MM.1S (cell line): ENCODE measurements at regions not wholly inside any gene's neighbourhood (a gene's known extent, or its start where the extent isn't known, plus 50 kb on each side); places are given as distances from the start of the nearest gene placed in this dataset.

ENCODE experiments used
- DNase-seq: peaks from one replicate; pipeline ENCODE4 v3.0.0-alpha.2; 2015
- H2AFZ ChIP-seq: fragments of 300-600 bp; sonication (generic); 2 replicates; pipeline ENCODE4 v1.6.0; 2016; ENCODE audit warnings: antibody characterized with exemption, low read length
- H3F3A ChIP-seq: fragments of 300-600 bp; sonication (generic); 2 replicates; pipeline ENCODE4 v1.6.1; 2016; ENCODE audit warnings: mild to moderate bottlenecking, antibody characterized with exemption, low read length, moderate library complexity, mixed read lengths; ENCODE audit not compliant: insufficient read depth
- H3K27ac ChIP-seq: fragments of 300-600 bp; sonication (generic); 2 replicates; pipeline ENCODE4 v1.5.1; 2016; ENCODE audit warnings: mild to moderate bottlenecking, low read length
- H3K27me3 ChIP-seq: fragments of 300-600 bp; sonication (generic); replicated peaks from 2 replicates; pipeline ENCODE4 v1.6.0; 2016; ENCODE audit warnings: low read length; ENCODE audit not compliant: insufficient read depth
- H3K36me3 ChIP-seq: fragments of 300-600 bp; sonication (generic); replicated peaks from 2 replicates; pipeline ENCODE4 v1.6.1; 2016; ENCODE audit warnings: mild to moderate bottlenecking, low read length, mixed read lengths; ENCODE audit not compliant: insufficient read depth
- H3K4me1 ChIP-seq: fragments of 300-600 bp; sonication (generic); 2 replicates; pipeline ENCODE4 v1.6.1; 2016; ENCODE audit warnings: low read length, mixed read lengths
- H3K4me2 ChIP-seq: fragments of 300-600 bp; sonication (generic); 2 replicates; pipeline ENCODE4 v1.6.0; 2016; ENCODE audit warnings: low read depth, low read length
- H3K4me3 ChIP-seq: fragments of 300-600 bp; sonication (generic); 2 replicates; pipeline ENCODE4 v1.5.1; 2016; ENCODE audit warnings: low read length, mixed read lengths
- H3K79me2 ChIP-seq: fragments of 300-600 bp; sonication (generic); 2 replicates; pipeline ENCODE4 v1.6.1; 2016; ENCODE audit warnings: mixed run types, low read length, mixed read lengths
- H3K9ac ChIP-seq: fragments of 300-600 bp; sonication (generic); 2 replicates; pipeline ENCODE4 v1.6.1; 2016; ENCODE audit warnings: low read length, mixed read lengths
- H3K9me2 ChIP-seq: fragments of 300-600 bp; sonication (generic); replicated peaks from 2 replicates; pipeline ENCODE4 v1.6.1; 2016; ENCODE audit warnings: mild to moderate bottlenecking, low read length, mixed read lengths; ENCODE audit not compliant: insufficient read depth
- H3K9me3 ChIP-seq: fragments of 300-600 bp; sonication (generic); replicated peaks from 2 replicates; pipeline ENCODE4 v1.6.1; 2016; ENCODE audit warnings: mild to moderate bottlenecking, low read length, mixed read lengths; ENCODE audit not compliant: insufficient read depth
- H4K20me1 ChIP-seq: fragments of 300-600 bp; sonication (generic); 2 replicates; pipeline ENCODE4 v1.6.1; 2016; ENCODE audit warnings: mild to moderate bottlenecking, low read length, moderate library complexity, mixed read lengths; ENCODE audit not compliant: insufficient read depth
- EZH2 ChIP-seq: fragments of 300-600 bp; sonication (generic); optimal IDR thresholded peaks from 2 replicates; pipeline ENCODE3; 2017; ENCODE audit warnings: low read depth, mild to moderate bottlenecking, antibody characterized with exemption, low read length, mixed read lengths
- EZH2phosphoT487 ChIP-seq: fragments of 300-600 bp; sonication (generic); IDR thresholded peaks from 2 replicates; pipeline ENCODE4 v1.6.1; 2018; ENCODE audit warnings: antibody characterized with exemption, low read length
- TF ChIP-seq, protein P1 (sequence below): fragments of 300-600 bp; sonication (generic); IDR thresholded peaks from 2 replicates; pipeline ENCODE4 v1.5.1; 2016; ENCODE audit warnings: antibody characterized with exemption, low read length, mixed read lengths

DNA sequence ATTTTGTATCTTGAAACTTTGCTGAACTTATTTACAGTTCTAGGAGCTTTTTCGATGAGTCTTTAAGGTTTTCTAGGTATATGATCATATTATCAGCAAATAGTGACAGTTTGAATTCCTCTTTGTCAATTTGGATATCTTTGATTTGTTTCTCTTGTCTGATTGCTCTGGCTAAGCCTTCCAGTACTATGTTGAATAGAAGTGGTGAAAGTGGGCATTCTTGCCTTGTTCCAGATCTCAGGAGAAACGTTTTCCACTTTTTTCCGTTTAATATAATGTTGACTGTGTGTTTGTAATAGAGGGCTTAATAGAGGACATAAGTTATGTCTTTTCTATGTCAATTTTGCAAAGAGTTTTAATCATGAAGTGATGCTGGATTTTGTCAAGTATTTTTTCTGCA is 124.3 kb downstream of the ZNF280B start:
- Histone ChIP-seq H3K79me2 (no peaks in the 10 kb centered on the region), H3K4me2 (no peak overlapping the region), H3F3A (no peaks in the 10 kb centered on the region), H3K27me3 (0 out of 2 replicates have a peak, but pooled peaks cover 3% of the 10 kb centered on the region), H4K20me1 (no peaks in the 10 kb centered on the region), H3K4me3 (no peak overlapping the region), H3K9ac (no peak overlapping the region), H3K9me2 (no peaks in the 10 kb centered on the region), H2AFZ (no peak overlapping the region), H3K4me1 (peaks cover 4% of the 10 kb centered on the region; the same call in 1 of the 2 replicates), H3K27ac (no peak overlapping the region), H3K9me3 (no peaks in the 10 kb centered on the region), H3K36me3 (no peaks in the 10 kb centered on the region)
- TF ChIP-seq EZH2 (no peak), EZH2phosphoT487 (no peak)
- TF ChIP-seq, protein P1, sequence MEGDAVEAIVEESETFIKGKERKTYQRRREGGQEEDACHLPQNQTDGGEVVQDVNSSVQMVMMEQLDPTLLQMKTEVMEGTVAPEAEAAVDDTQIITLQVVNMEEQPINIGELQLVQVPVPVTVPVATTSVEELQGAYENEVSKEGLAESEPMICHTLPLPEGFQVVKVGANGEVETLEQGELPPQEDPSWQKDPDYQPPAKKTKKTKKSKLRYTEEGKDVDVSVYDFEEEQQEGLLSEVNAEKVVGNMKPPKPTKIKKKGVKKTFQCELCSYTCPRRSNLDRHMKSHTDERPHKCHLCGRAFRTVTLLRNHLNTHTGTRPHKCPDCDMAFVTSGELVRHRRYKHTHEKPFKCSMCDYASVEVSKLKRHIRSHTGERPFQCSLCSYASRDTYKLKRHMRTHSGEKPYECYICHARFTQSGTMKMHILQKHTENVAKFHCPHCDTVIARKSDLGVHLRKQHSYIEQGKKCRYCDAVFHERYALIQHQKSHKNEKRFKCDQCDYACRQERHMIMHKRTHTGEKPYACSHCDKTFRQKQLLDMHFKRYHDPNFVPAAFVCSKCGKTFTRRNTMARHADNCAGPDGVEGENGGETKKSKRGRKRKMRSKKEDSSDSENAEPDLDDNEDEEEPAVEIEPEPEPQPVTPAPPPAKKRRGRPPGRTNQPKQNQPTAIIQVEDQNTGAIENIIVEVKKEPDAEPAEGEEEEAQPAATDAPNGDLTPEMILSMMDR = no peak
- no peak for DNase-seq

DNA sequence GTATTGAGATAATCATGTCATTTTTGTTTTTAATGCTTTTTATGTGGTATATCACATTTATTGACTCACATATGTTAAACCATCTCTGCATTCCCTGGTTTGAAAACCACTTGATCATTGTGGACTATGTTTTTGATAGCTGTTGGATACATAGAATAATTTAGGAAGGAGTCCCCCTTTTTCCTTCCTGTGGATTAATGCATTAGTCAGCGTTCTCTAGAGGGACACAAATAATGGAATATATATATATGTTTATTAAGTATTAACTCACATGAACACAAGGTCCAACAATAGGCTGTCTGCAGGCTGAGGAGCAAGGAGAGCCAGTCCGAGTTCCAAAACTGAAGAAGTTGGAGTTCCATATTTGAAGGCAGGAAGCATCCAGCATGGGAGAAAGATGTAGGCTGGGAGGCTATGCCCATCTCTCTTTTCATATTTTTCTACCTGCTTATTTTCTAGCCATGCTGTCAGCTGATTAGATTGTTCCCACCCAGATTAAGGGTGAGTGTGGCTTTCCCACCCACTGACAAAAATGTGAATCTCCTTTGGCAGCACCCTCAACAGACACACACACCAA is 123.8 kb downstream of the ZNF280B start:
- no peaks in the 10 kb centered on the region for H4K20me1 ChIP-seq
- no peak overlapping the region for H3K27ac ChIP-seq
- H3F3A ChIP-seq = no peaks in the 10 kb centered on the region
- no peak for DNase-seq
- TF ChIP-seq EZH2 (no peak), EZH2phosphoT487 (no peak)
- TF ChIP-seq, protein P1 = no peak
- H2AFZ ChIP-seq = no peak overlapping the region
- H3K9me3 ChIP-seq = no peaks in the 10 kb centered on the region
- H3K79me2 ChIP-seq = no peaks in the 10 kb centered on the region
- H3K36me3 ChIP-seq = no peaks in the 10 kb centered on the region
- no peaks in the 10 kb centered on the region for H3K9me2 ChIP-seq
- no peak overlapping the region for H3K9ac ChIP-seq
- H3K4me1 ChIP-seq = peaks cover 4% of the 10 kb centered on the region; the same call in 1 of the 2 replicates
- H3K27me3 ChIP-seq = 0 out of 2 replicates have a peak, but pooled peaks cover 3% of the 10 kb centered on the region
- H3K4me3 ChIP-seq = no peak overlapping the region
- no peak overlapping the region for H3K4me2 ChIP-seq

DNA sequence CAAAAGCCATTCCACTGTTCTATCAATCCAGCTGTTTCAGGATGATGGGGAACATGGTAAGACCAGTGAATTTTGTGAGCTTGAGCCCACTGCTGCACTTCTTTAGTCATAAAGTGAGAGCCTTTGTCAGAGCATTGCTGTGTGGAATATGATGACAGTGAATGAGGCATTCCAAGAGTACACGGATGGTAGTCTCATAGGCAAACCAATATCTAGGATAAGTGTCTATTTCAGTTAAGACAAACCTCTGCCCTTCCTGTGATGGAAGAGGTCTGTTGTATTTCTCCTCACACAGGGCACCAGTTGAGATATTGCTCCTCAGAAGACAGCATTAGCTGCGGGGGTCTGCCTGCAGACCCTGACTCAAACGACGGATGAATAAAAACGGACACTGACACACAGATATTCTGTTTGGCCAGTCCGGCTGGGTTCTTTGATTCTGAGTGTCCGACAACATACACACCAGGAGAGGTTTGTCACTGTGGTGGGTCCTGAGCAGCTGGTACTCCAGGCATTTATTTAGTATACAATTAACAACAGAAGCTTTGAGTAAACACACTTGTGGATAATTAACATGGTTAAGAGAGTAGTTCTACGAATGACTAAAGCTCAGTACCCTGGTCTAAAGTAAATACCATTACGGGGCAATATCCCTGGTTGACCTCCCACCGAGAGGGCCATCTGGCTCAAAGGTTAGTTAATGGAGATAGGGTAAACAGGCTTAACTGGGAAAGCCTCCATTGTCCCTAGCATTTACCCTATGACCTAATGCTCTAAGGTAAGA is 121.7 kb downstream of the ZNF280B start:
- Histone ChIP-seq H3F3A (no peaks in the 10 kb centered on the region), H3K4me1 (no peaks in the 10 kb centered on the region), H3K4me3 (no peak overlapping the region), H3K4me2 (no peak overlapping the region), H3K79me2 (no peaks in the 10 kb centered on the region), H3K9me2 (no peaks in the 10 kb centered on the region), H2AFZ (no peak overlapping the region), H3K27ac (no peak overlapping the region), H3K9me3 (no peaks in the 10 kb centered on the region), H3K36me3 (no peaks in the 10 kb centered on the region), H4K20me1 (no peaks in the 10 kb centered on the region), H3K27me3 (0 out of 2 replicates have a peak, but pooled peaks cover 3% of the 10 kb centered on the region), H3K9ac (no peak overlapping the region)
- DNase-seq = no peak
- no peak for TF ChIP-seq EZH2phosphoT487
- TF ChIP-seq EZH2 = no peak
- TF ChIP-seq, protein P1 = no peak
